ENCODE measurements at regions not wholly inside any gene's neighbourhood (a gene's known extent, or its start where the extent isn't known, plus 50 kb on each side); places are given as distances from the start of the nearest gene placed in this dataset.

- TF ChIP-seq CTCF (IDR thresholded peaks at IDR 0.05; ENCODE audit: low read depth, low read length, poor library complexity, severe bottlenecking) (no peak), EZH2phosphoT487 (IDR thresholded peaks at IDR 0.05; ENCODE audit: borderline replicate concordance, low read length) (no peak)
These were observed 393.6 kb downstream of the BTBD3 start for GRCh38 chr20:12311094-12311865.

Measured in DOHH2 (cell line).